SK-N-SH (cell line): ENCODE measurements at regions not wholly inside any gene's neighbourhood (a gene's known extent, or its start where the extent isn't known, plus 50 kb on each side); places are given as distances from the start of the nearest gene placed in this dataset.
A peak's percentile ranks its signal among the peaks of the same experiment; 100 is the strongest.
"Not testable (repeated sequence)": the region's sequence is repeated elsewhere in the genome, so short reads cannot be mapped to it uniquely, and the experiment has no call there.

Experiments
- CTCF ChIA-PET: fragments of 300-600, 350-600 bp; formaldehyde crosslinking; extraction: SDS; loops from one replicate; lab custom pipeline; 2021; lab: Yijun Ruan, JAX
- POLR2A ChIA-PET: fragments of 350-600 bp; sonication (Branson Sonifier 250); formaldehyde crosslinking; extraction: SDS; loops from one replicate; lab custom pipeline; 2020; ENCODE audit warnings: antibody characterized with exemption, inconsistent platforms; lab: Yijun Ruan, JAX
- DNase-seq: peaks from one replicate; pipeline ENCODE4 v3.0.0; 2012
- H2AFZ ChIP-seq: fragments of 200-600 bp; sonication (generic); 2 replicates; pipeline ENCODE4 v1.8.1; 2016; ENCODE audit warnings: antibody characterized with exemption, mild to moderate bottlenecking, low read depth
- H3F3A ChIP-seq: fragments of 200-600 bp; sonication (generic); replicated peaks from 2 replicates; pipeline ENCODE3; 2016; ENCODE audit warnings: antibody characterized with exemption, mild to moderate bottlenecking; ENCODE audit not compliant: insufficient read depth
- H3K27ac ChIP-seq, 2 experiments: fragments of 200-500 bp in 1 of 2; fragments of 200-600 bp in 1 of 2; sonication (Bioruptor generic) in 1 of 2; sonication (generic), shearing (Covaris generic) in 1 of 2; 2 replicates each; pipeline versions ENCODE4 v1.5.1 to v1.6.1; 2014 to 2016; ENCODE audit warnings: low read depth in 2 of 2, inconsistent platforms in 1 of 2, low read length in 1 of 2, mild to moderate bottlenecking in 1 of 2, mixed read lengths in 1 of 2
- H3K27me3 ChIP-seq: fragments of 200-600 bp; sonication (generic), shearing (Covaris generic); 2 replicates; pipeline ENCODE4 v1.6.1; 2016; ENCODE audit warnings: mixed run types; ENCODE audit not compliant: insufficient read depth
- H3K36me3 ChIP-seq, 2 experiments: fragments of 200-500 bp in 1 of 2; fragments of 200-600 bp in 1 of 2; sonication (Bioruptor generic) in 1 of 2; sonication (generic) in 1 of 2; replicated peaks in 1 of 2; 2 replicates each; pipeline versions ENCODE3 to v1.5.1; 2014 to 2016; ENCODE audit warnings: low read length in 1 of 2, mild to moderate bottlenecking in 1 of 2; ENCODE audit not compliant: insufficient read depth in 2 of 2, control insufficient read depth in 1 of 2
- H3K4me1 ChIP-seq, 2 experiments: fragments of 200-500 bp in 1 of 2; fragments of 200-600 bp in 1 of 2; sonication (Bioruptor generic) in 1 of 2; sonication (generic), shearing (Covaris generic) in 1 of 2; 2 replicates each; pipeline versions ENCODE4 v1.5.1 to v1.6.1; 2014 to 2016; ENCODE audit warnings: low read depth in 1 of 2, low read length in 1 of 2, mixed run types in 1 of 2; ENCODE audit not compliant: insufficient read depth in 2 of 2, control insufficient read depth in 1 of 2
- H3K4me2 ChIP-seq: fragments of 200-600 bp; sonication (generic), shearing (Covaris generic); 2 replicates; pipeline ENCODE4 v1.6.1; 2017; ENCODE audit warnings: mixed run types
- H3K4me3 ChIP-seq, 2 experiments: fragments of 200-500 bp in 1 of 2; fragments of 200-600 bp in 1 of 2; sonication (Bioruptor generic) in 1 of 2; sonication (generic), shearing (Covaris generic) in 1 of 2; 2 replicates each; pipeline versions ENCODE4 v1.5.1 to v1.8.1; 2014 to 2016; ENCODE audit warnings: low read depth in 2 of 2, inconsistent platforms in 1 of 2, low read length in 1 of 2, mild to moderate bottlenecking in 1 of 2, mixed read lengths in 1 of 2, moderate library complexity in 1 of 2
- H3K79me2 ChIP-seq: fragments of 200-600 bp; sonication (generic); 2 replicates; pipeline ENCODE4 v1.8.1; 2017; ENCODE audit warnings: mild to moderate bottlenecking; ENCODE audit not compliant: insufficient read depth
- H3K9ac ChIP-seq: fragments of 200-600 bp; sonication (generic); 2 replicates; pipeline ENCODE4 v1.6.1; 2017; ENCODE audit warnings: mixed run types
- H3K9me2 ChIP-seq: fragments of 200-600 bp; sonication (generic); 2 replicates; pipeline ENCODE4 v1.6.1; 2017; ENCODE audit warnings: mixed run types
- H3K9me3 ChIP-seq: fragments of 200-600 bp; sonication (generic); 2 replicates; pipeline ENCODE4 v1.6.1; 2017; ENCODE audit warnings: mixed run types, mild to moderate bottlenecking, moderate library complexity
- H4K20me1 ChIP-seq: fragments of 200-600 bp; sonication (generic); 2 replicates; pipeline ENCODE4 v1.6.1; 2017; ENCODE audit warnings: mild to moderate bottlenecking, mixed run types; ENCODE audit not compliant: insufficient read depth
- EP300 ChIP-seq, 2 experiments: IDR thresholded peaks; 2 replicates each; pipeline versions ENCODE4 v1.4.0 to v1.6.1; 2012; ENCODE audit warnings: borderline replicate concordance in 1 of 2, low read depth in 1 of 2, low read length in 1 of 2
- FOSL2 ChIP-seq: IDR thresholded peaks from 2 replicates; pipeline ENCODE4 v1.4.0; 2012; ENCODE audit warnings: low read depth, mild to moderate bottlenecking, moderate library complexity, borderline replicate concordance
- FOXJ3 ChIP-seq: sonication (generic); formaldehyde crosslinking; IDR thresholded peaks from 2 replicates; pipeline ENCODE4 v1.5.1; 2020; ENCODE audit warnings: mild to moderate bottlenecking, missing genetic modification reagents
- GATA2 ChIP-seq: sonication (generic); formaldehyde crosslinking; IDR thresholded peaks from 2 replicates; pipeline ENCODE4 v1.5.0; 2020; ENCODE audit warnings: mild to moderate bottlenecking, missing genetic modification reagents
- JUND ChIP-seq: IDR thresholded peaks from 2 replicates; pipeline ENCODE4 v1.4.0; 2012
- RCOR1 ChIP-seq: fragments of 150-350 bp; IDR thresholded peaks from 2 replicates; pipeline ENCODE4 v1.6.1; 2017; ENCODE audit warnings: antibody characterized with exemption, low read length
- RXRA ChIP-seq: IDR thresholded peaks from 2 replicates; pipeline ENCODE4 v1.4.0; 2012; ENCODE audit warnings: low read depth, mild to moderate bottlenecking, borderline replicate concordance
- SIN3A ChIP-seq: IDR thresholded peaks from 2 replicates; pipeline ENCODE4 v1.6.1; 2012; ENCODE audit warnings: low read depth, mild to moderate bottlenecking, low read length, moderate library complexity, borderline replicate concordance
- TCF12 ChIP-seq: IDR thresholded peaks from 2 replicates; pipeline ENCODE4 v1.4.0; 2012
- YY1 ChIP-seq: IDR thresholded peaks from 2 replicates; pipeline ENCODE4 v1.4.0; 2012; ENCODE audit warnings: low read depth, mild to moderate bottlenecking
- whole genome bisulfite sequencing: methylation state at CpG from one replicate; pipeline ENCODE4 v1.1.6; 2017; ENCODE audit warnings: low lambda C conversion rate; 5-methylcytosine and 5-hydroxymethylcytosine counted together
- TF ChIP-seq, protein P1 (sequence below): IDR thresholded peaks from 2 replicates; pipeline ENCODE4 v1.4.0; 2012; ENCODE audit warnings: low read depth, borderline replicate concordance
- TF ChIP-seq, protein P2 (sequence below): IDR thresholded peaks from 2 replicates; pipeline ENCODE4; 2012

DNA sequence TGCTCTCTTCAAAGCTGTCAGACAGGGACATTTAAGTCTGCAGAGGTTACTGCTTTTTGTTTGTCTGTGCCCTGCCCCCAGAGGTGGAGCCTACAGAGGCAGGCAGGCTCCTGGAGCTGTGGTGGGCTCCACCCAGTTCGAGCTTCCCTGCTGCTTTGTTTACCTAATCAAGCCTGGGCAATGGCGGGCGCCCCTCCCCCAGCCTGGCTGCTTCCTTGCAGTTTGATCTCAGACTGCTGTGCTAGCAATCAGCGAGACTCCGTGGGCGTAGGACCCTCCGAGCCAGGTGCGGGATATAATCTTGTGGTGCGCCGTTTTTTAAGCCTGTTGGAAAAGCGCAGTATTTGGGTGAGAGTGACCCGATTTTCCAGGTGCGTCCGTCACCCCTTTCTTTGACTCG, 148.3 kb upstream of the SEMA3D start:
- H3K27me3 ChIP-seq, H3K4me1 ChIP-seq, CTCF ChIA-PET, DNase-seq, H3K9ac ChIP-seq, H3K4me3 ChIP-seq, H3K4me2 ChIP-seq, H3K27ac ChIP-seq, H2AFZ ChIP-seq, H3F3A ChIP-seq, H3K79me2 ChIP-seq, POLR2A ChIA-PET, H3K36me3 ChIP-seq, H3K9me3 ChIP-seq, H3K9me2 ChIP-seq, H4K20me1 ChIP-seq: not testable (repeated sequence)
- 75% methylated on average over 14 of the region's 15 CpGs for WGBS

DNA sequence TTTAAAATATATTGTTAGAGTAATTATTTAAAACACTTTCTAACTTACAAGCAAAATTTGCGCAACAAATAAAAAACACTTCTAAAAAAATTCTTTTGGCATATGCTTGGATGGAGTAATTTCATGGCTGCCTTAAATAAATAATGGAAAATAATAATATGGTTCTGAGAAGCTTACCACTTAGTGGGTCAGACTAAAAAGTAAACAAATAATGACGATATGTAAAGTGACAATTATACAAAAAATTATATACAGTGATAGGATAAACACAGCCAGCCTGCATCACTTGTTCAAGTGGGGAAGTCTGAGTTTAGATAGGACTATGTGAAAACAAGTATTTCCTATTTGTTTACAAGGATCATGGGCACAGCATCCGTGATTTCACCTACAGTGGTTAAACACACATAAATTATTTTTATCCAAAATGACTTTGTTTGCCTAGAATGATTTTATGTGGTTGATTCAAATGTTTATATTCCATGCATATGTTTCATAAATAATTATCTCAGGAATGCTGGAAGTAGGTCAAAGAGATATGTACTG, 141.7 kb upstream of the SEMA3D start:
- H3K27ac ChIP-seq = no peak overlapping the region
- no peak overlapping the region for H3K4me2 ChIP-seq
- no peaks in the 10 kb centered on the region; a peak in 1 of 4 replicates for H3K4me1 ChIP-seq
- TF ChIP-seq, protein P1, sequence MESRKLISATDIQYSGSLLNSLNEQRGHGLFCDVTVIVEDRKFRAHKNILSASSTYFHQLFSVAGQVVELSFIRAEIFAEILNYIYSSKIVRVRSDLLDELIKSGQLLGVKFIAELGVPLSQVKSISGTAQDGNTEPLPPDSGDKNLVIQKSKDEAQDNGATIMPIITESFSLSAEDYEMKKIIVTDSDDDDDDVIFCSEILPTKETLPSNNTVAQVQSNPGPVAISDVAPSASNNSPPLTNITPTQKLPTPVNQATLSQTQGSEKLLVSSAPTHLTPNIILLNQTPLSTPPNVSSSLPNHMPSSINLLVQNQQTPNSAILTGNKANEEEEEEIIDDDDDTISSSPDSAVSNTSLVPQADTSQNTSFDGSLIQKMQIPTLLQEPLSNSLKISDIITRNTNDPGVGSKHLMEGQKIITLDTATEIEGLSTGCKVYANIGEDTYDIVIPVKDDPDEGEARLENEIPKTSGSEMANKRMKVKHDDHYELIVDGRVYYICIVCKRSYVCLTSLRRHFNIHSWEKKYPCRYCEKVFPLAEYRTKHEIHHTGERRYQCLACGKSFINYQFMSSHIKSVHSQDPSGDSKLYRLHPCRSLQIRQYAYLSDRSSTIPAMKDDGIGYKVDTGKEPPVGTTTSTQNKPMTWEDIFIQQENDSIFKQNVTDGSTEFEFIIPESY = no peak
- TF ChIP-seq SIN3A (no peak), YY1 (no peak)
- H2AFZ ChIP-seq = no peak overlapping the region
- DNase-seq = no peak
- WGBS = 75% methylated on average over 3 of the region's 3 CpGs
- no peaks in the 10 kb centered on the region for H3K9me2 ChIP-seq
- no peaks in the 10 kb centered on the region for H3K27me3 ChIP-seq
- no peaks in the 10 kb centered on the region for H3K36me3 ChIP-seq
- H3K9ac ChIP-seq = no peak overlapping the region
- POLR2A ChIA-PET = no interaction called here
- no peaks in the 10 kb centered on the region for H3K79me2 ChIP-seq
- CTCF ChIA-PET = interaction anchor here (1.3 kb wide), 1 partner anchor 501 kb away, joined by 3 read pairs; no protein-coding TSS in a partner anchor
- H4K20me1 ChIP-seq = no peaks in the 10 kb centered on the region
- H3F3A ChIP-seq = no peaks in the 10 kb centered on the region
- H3K4me3 ChIP-seq = no peak overlapping the region
- no peaks in the 10 kb centered on the region for H3K9me3 ChIP-seq

DNA sequence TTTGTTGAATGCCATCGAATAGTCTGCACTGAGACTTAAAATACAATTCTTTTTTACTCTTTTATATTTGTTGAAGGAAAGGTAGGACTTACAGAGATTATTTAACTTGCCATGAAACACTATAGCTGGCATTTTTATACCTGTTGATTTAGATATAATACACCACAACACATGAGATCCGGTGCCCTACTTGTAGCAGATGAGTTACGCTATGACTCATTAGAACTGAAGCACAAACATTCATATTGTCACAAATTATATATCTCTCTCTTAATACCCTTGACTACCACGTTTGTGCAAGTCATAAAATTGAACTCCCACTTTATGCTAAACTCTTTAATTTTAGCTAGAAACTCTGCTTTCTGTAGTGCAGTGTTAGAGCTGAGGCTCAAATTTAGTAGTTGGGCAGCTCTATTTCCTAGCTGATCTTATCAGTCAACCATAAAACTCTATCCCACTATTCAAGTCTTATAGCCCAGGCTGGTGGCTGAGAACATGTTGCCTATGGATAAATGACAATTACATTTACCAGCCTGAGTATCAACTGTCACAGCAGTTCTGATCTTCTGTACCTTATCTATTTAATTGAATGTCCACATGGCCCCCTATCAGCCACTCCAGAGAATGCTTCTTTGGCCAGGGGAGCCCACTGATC, 137.4 kb upstream of the SEMA3D start:
- TF ChIP-seq FOXJ3 (CRISPR knock-in tag) (no peak), TCF12 (0 out of 2 replicates have a peak, but pooled peaks have one; percentile 42), RCOR1 (peak; percentile 84), JUND (peak; percentile 8; the same call in 1 of the 2 replicates), FOSL2 (peak; percentile 20; the same call in 1 of the 2 replicates), RXRA (no peak), GATA2 (CRISPR knock-in tag) (peak; percentile 88), EP300 (IDR thresholded peaks at IDR 0.05; ENCODE audit: borderline replicate concordance in 1 of 2, low read depth in 1 of 2, low read length in 1 of 2) (peak in 1 of 2 experiments; percentile 46; a peak in 2 of 4 replicates)
- TF ChIP-seq, protein P2, sequence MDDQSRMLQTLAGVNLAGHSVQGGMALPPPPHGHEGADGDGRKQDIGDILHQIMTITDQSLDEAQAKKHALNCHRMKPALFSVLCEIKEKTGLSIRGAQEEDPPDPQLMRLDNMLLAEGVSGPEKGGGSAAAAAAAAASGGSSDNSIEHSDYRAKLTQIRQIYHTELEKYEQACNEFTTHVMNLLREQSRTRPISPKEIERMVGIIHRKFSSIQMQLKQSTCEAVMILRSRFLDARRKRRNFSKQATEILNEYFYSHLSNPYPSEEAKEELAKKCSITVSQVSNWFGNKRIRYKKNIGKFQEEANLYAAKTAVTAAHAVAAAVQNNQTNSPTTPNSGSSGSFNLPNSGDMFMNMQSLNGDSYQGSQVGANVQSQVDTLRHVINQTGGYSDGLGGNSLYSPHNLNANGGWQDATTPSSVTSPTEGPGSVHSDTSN = peak; percentile 41; the same call in 1 of the 2 replicates
- ChIA-PET POLR2A (no interaction called here), CTCF (interaction anchor here (1.0 kb wide), 1 partner anchor 283 kb away, joined by 3 read pairs; no protein-coding TSS in a partner anchor)
- H4K20me1 ChIP-seq = no peaks in the 10 kb centered on the region
- peak; percentile 49 for DNase-seq
- H3K4me2 ChIP-seq = no peak overlapping the region
- H3K9me2 ChIP-seq = no peaks in the 10 kb centered on the region
- no peak overlapping the region for H3K4me3 ChIP-seq
- no peaks in the 10 kb centered on the region for H3K36me3 ChIP-seq
- H3K4me1 ChIP-seq = no peaks in the 10 kb centered on the region; a peak in 1 of 4 replicates
- no peak overlapping the region for H3K27ac ChIP-seq
- 51% methylated on average over 4 of the region's 4 CpGs for WGBS
- no peaks in the 10 kb centered on the region for H3K27me3 ChIP-seq
- H3F3A ChIP-seq = no peaks in the 10 kb centered on the region
- no peak overlapping the region for H2AFZ ChIP-seq
- no peak overlapping the region for H3K9ac ChIP-seq
- H3K79me2 ChIP-seq = no peaks in the 10 kb centered on the region
- H3K9me3 ChIP-seq = no peaks in the 10 kb centered on the region
